Lower leg skin (tissue), 4 donors: ENCODE measurements at regions not wholly inside any gene's neighbourhood (a gene's known extent, or its start where the extent isn't known, plus 50 kb on each side); places are given as distances from the start of the nearest gene placed in this dataset.

Experiments used
- DNase-seq, 2 donors: peaks; one replicate each; pipeline ENCODE4 v3.0.0-alpha.2; 2019; ENCODE audit warnings: low spot score in 2 of 2
- H3K4me3 ChIP-seq: fragments of 200-600 bp; sonication (generic); 2 replicates; pipeline ENCODE4 v1.5.1; 2017; ENCODE audit warnings: mild to moderate bottlenecking, low read depth; ENCODE audit not compliant: poor library complexity, severe bottlenecking
- CTCF ChIP-seq, 3 donors: fragments of 450-650 bp; IDR thresholded peaks; one replicate each; pipeline ENCODE4 v1.5.1; 2016; ENCODE audit warnings: antibody characterized with exemption in 3 of 3, mild to moderate bottlenecking in 3 of 3, moderate library complexity in 2 of 3
- POLR2A ChIP-seq, 2 donors: fragments of 450-650 bp; IDR thresholded peaks; one replicate each; pipeline ENCODE4 v1.6.1; 2016 to 2017; ENCODE audit warnings: antibody characterized with exemption in 2 of 2, mild to moderate bottlenecking in 1 of 2, moderate library complexity in 1 of 2
- WGBS, 2 donors: methylation state at CpG; one replicate each; pipeline ENCODE4 v1.1.5; 2018; 5-methylcytosine and 5-hydroxymethylcytosine counted together
- intact Hi-C: fragments of 100-400 bp; cut with DNase I; formaldehyde crosslinking; loops from one replicate; pipeline ENCODE4 v1.15.0; 2023; ENCODE audit warnings: low total_unique reads

GRCh38 chr16:73891129-73891542 lies 405.5 kb upstream of the PSMD7 start:
- WGBS, 2 donors, result 0 to 2% methylated on average over 7 of the region's 7 CpGs

GRCh38 chr16:73890186-73891128 lies 406.2 kb upstream of the PSMD7 start:
- no peak for DNase-seq
- WGBS, 2 donors, result 30 to 34% methylated on average over 23 of the region's 23 CpGs
- no peak overlapping the region for H3K4me3 ChIP-seq
- TF ChIP-seq CTCF (IDR thresholded peaks at IDR 0.05) (no peak), POLR2A (IDR thresholded peaks at IDR 0.05) (no peak)
- intact Hi-C loops, result no loop called here

More at GRCh38 chr16:73891129-73891542, 405.5 kb upstream of the PSMD7 start:
- no peak for TF ChIP-seq CTCF (IDR thresholded peaks at IDR 0.05)
- no peak for DNase-seq
- no peak overlapping the region for H3K4me3 ChIP-seq
- intact Hi-C loops, result no loop called here

GRCh38 chr16:73888840-73889490 lies 407.6 kb upstream of the PSMD7 start:
- H3K4me3 ChIP-seq, result no peak overlapping the region
- DNase-seq, result no peak
- 58 to 59% methylated on average over 13 of the region's 13 CpGs for WGBS, 2 donors
- TF ChIP-seq POLR2A (IDR thresholded peaks at IDR 0.05) (no peak), CTCF (IDR thresholded peaks at IDR 0.05) (no peak)
- intact Hi-C loops, result no loop called here

- 49 to 61% methylated on average over 8 of the region's 8 CpGs for WGBS, 2 donors
- no peak overlapping the region for H3K4me3 ChIP-seq
- no peak for TF ChIP-seq CTCF (IDR thresholded peaks at IDR 0.05)
- TF ChIP-seq POLR2A (IDR thresholded peaks at IDR 0.05), result no peak
- no peak for DNase-seq
- intact Hi-C loops, result no loop called here
These were observed 408.7 kb upstream of the PSMD7 start for GRCh38 chr16:73887911-73888310.

- intact Hi-C loops, result no loop called here
- H3K4me3 ChIP-seq, result no peak overlapping the region
- TF ChIP-seq POLR2A (IDR thresholded peaks at IDR 0.05) (no peak), CTCF (IDR thresholded peaks at IDR 0.05) (no peak)
- WGBS, 2 donors, result 76% methylated on average over 10 of the region's 10 CpGs
- DNase-seq, result no peak
These were observed 410.2 kb upstream of the PSMD7 start for GRCh38 chr16:73886426-73886825.
